ENCODE measurements at regions not wholly inside any gene's neighbourhood (a gene's known extent, or its start where the extent isn't known, plus 50 kb on each side); places are given as distances from the start of the nearest gene placed in this dataset.
A peak's percentile ranks its signal among the peaks of the same experiment; 100 is the strongest.

DNA sequence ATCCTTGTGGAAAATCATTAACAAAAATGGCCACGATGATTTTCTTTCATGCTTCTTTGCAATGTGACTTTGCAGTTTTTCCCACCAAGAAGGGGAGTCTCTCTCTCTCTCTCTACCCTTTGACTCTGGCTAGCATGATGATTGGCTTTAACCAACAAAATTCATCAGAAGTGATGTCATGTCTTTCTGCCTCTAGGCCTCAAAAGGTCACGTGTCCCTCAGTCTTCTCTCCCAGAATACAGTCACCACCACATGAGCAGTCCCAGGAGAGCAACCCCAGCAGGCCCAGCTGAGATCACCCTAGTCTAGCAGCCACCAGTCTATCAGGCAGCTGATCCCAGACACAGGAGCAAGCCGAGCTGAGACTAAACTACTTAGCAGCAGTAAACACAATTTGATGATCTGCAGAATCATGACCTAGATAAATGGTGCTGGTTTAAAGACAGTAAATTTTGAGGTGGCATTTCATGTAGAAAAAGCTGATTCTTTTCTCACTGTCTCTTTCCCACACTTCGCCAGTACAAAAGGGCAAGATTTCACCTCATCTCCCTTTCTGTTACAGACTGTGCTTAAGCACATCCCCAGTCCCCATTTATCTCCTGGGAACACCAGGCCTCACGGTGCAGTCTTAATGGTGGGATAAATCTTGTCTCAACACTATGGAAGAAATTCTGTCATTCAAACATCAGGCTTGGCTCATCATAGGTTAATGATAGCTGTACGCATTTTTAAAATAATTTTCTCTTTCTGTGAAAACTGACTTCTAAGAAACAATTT, 132.7 kb downstream of the SCG2 start:
- WGBS (ENCODE audit: insufficient coverage) = 86% methylated on average over 2 of the region's 6 CpGs
- H3K9me3 ChIP-seq (replicated peaks; ENCODE audit: control insufficient read depth, low read depth, low read length) = no peaks in the 10 kb centered on the region
- no peak overlapping the region for H3K27ac ChIP-seq (ENCODE audit: low read length)
- no peak overlapping the region for H3K4me3 ChIP-seq (ENCODE audit: low read length)
- H3K36me3 ChIP-seq (ENCODE audit: control insufficient read depth, insufficient read depth, low read length) = no peaks in the 10 kb centered on the region
- H3K4me1 ChIP-seq (ENCODE audit: control insufficient read depth, insufficient read depth, low read length) = no peaks in the 10 kb centered on the region
- peak; percentile 7 for DNase-seq
- no peaks in the 10 kb centered on the region for H3K27me3 ChIP-seq (ENCODE audit: control insufficient read depth, insufficient read depth, low read length)

DNA sequence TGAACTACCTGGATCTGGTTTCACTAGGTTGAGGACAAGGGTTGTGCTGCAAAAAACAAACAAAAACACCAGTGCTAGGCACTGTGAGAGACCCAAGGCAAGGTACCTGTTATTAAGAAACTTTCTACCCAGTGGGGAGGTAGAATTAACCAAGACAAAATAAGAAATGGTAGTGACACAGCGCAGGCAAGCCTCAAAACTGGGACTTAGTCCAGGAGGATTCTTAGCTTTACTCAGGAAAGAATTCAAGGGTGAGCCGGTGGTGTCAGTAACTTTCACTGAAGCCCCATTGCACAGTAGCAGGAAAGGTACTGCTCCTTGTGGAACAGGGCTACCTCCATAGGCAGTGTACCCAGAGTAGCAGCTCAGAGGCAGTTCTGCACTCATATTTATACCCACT, 131.6 kb downstream of the SCG2 start:
- no peak for DNase-seq
- H3K36me3 ChIP-seq (ENCODE audit: control insufficient read depth, insufficient read depth, low read length) = no peaks in the 10 kb centered on the region
- no peak overlapping the region for H3K4me3 ChIP-seq (ENCODE audit: low read length)
- WGBS (ENCODE audit: insufficient coverage) = no CpG with 5 or more reads among the region's 2 CpGs
- no peaks in the 10 kb centered on the region for H3K27me3 ChIP-seq (ENCODE audit: control insufficient read depth, insufficient read depth, low read length)
- no peaks in the 10 kb centered on the region for H3K4me1 ChIP-seq (ENCODE audit: control insufficient read depth, insufficient read depth, low read length)
- no peak overlapping the region for H3K27ac ChIP-seq (ENCODE audit: low read length)
- no peaks in the 10 kb centered on the region for H3K9me3 ChIP-seq (replicated peaks; ENCODE audit: control insufficient read depth, low read depth, low read length)

GRCh38 chr2:223472771-223473170, 129.4 kb downstream of the SCG2 start:
- no peak for DNase-seq
- no peaks in the 10 kb centered on the region for H3K36me3 ChIP-seq (ENCODE audit: control insufficient read depth, insufficient read depth, low read length)
- WGBS (ENCODE audit: insufficient coverage) = 100% methylated on average over 1 of the region's 4 CpGs
- H3K4me1 ChIP-seq (ENCODE audit: control insufficient read depth, insufficient read depth, low read length) = no peaks in the 10 kb centered on the region
- no peak overlapping the region for H3K4me3 ChIP-seq (ENCODE audit: low read length)
- H3K27ac ChIP-seq (ENCODE audit: low read length) = no peak overlapping the region
- no peaks in the 10 kb centered on the region for H3K27me3 ChIP-seq (ENCODE audit: control insufficient read depth, insufficient read depth, low read length)
- H3K9me3 ChIP-seq (replicated peaks; ENCODE audit: control insufficient read depth, low read depth, low read length) = no peaks in the 10 kb centered on the region

- Histone ChIP-seq H3K4me3 (ENCODE audit: low read length) (no peak overlapping the region), H3K27me3 (ENCODE audit: control insufficient read depth, insufficient read depth, low read length) (no peaks in the 10 kb centered on the region), H3K9me3 (replicated peaks; ENCODE audit: control insufficient read depth, low read depth, low read length) (no peaks in the 10 kb centered on the region), H3K4me1 (ENCODE audit: control insufficient read depth, insufficient read depth, low read length) (no peaks in the 10 kb centered on the region), H3K27ac (ENCODE audit: low read length) (no peak overlapping the region), H3K36me3 (ENCODE audit: control insufficient read depth, insufficient read depth, low read length) (no peaks in the 10 kb centered on the region)
- no peak for DNase-seq
- no CpG with 5 or more reads among the region's 2 CpGs for WGBS (ENCODE audit: insufficient coverage)
These were observed 127.3 kb downstream of the SCG2 start for GRCh38 chr2:223474893-223475292.

GRCh38 chr2:223475901-223476300, 126.3 kb downstream of the SCG2 start:
- H3K4me1 ChIP-seq (ENCODE audit: control insufficient read depth, insufficient read depth, low read length) = no peaks in the 10 kb centered on the region
- no CpG with 5 or more reads among the region's 2 CpGs for WGBS (ENCODE audit: insufficient coverage)
- no peaks in the 10 kb centered on the region for H3K36me3 ChIP-seq (ENCODE audit: control insufficient read depth, insufficient read depth, low read length)
- DNase-seq = no peak
- no peak overlapping the region for H3K27ac ChIP-seq (ENCODE audit: low read length)
- H3K27me3 ChIP-seq (ENCODE audit: control insufficient read depth, insufficient read depth, low read length) = no peaks in the 10 kb centered on the region
- no peak overlapping the region for H3K4me3 ChIP-seq (ENCODE audit: low read length)
- no peaks in the 10 kb centered on the region for H3K9me3 ChIP-seq (replicated peaks; ENCODE audit: control insufficient read depth, low read depth, low read length)

DNA sequence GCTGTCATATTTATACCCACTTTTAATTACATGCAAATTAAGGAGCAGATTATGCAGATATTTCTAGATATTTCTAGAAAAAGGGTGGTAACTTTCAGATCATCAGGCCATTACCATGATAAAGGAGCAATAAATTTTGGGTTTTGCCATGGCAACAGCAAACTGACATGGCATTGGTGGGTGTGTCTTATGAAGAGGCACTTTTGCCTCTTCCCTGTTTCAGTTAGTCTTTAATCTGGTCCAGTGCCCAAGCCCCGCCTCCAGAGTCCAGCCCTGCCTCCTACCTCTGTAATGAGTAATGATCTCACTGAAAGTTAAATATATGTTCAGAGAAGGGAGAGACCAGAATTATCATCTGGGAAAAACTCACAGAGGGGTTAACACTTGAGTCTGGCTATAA, 124.8 kb downstream of the SCG2 start:
- H3K9me3 ChIP-seq (replicated peaks; ENCODE audit: control insufficient read depth, low read depth, low read length) = no peaks in the 10 kb centered on the region
- no peak for DNase-seq
- no CpG with 5 or more reads among the region's 1 CpG for WGBS (ENCODE audit: insufficient coverage)
- no peak overlapping the region for H3K27ac ChIP-seq (ENCODE audit: low read length)
- no peaks in the 10 kb centered on the region for H3K36me3 ChIP-seq (ENCODE audit: control insufficient read depth, insufficient read depth, low read length)
- H3K27me3 ChIP-seq (ENCODE audit: control insufficient read depth, insufficient read depth, low read length) = no peaks in the 10 kb centered on the region
- H3K4me1 ChIP-seq (ENCODE audit: control insufficient read depth, insufficient read depth, low read length) = no peaks in the 10 kb centered on the region
- no peak overlapping the region for H3K4me3 ChIP-seq (ENCODE audit: low read length)

DNA sequence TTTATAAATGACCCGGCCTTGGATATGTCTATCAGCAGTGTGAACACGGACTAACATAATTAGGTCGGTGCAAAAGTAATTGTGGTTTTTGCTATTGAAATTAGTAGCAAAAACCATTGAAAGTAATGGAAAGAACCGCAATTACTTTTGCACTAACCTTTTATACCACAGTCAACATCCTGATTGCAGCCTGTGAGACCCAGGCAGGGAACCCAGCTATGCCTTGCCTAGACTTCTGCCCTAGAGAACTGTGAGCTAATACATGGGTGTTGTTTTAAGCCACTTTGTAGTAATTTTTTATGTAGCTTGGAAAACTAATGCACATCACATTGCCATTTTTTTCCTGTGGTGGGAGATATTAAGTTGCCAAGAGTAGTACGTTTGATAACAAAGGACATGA, 120.7 kb downstream of the SCG2 start:
- Histone ChIP-seq H3K4me1 (ENCODE audit: control insufficient read depth, insufficient read depth, low read length) (no peaks in the 10 kb centered on the region), H3K36me3 (ENCODE audit: control insufficient read depth, insufficient read depth, low read length) (no peaks in the 10 kb centered on the region), H3K27ac (ENCODE audit: low read length) (no peak overlapping the region), H3K9me3 (replicated peaks; ENCODE audit: control insufficient read depth, low read depth, low read length) (no peaks in the 10 kb centered on the region), H3K4me3 (ENCODE audit: low read length) (no peak overlapping the region), H3K27me3 (ENCODE audit: control insufficient read depth, insufficient read depth, low read length) (no peaks in the 10 kb centered on the region)
- WGBS (ENCODE audit: insufficient coverage) = no CpG with 5 or more reads among the region's 5 CpGs
- no peak for DNase-seq

GRCh38 chr2:223486751-223487150, 115.4 kb downstream of the SCG2 start:
- Histone ChIP-seq H3K27me3 (ENCODE audit: control insufficient read depth, insufficient read depth, low read length) (no peaks in the 10 kb centered on the region), H3K4me1 (ENCODE audit: control insufficient read depth, insufficient read depth, low read length) (no peaks in the 10 kb centered on the region), H3K36me3 (ENCODE audit: control insufficient read depth, insufficient read depth, low read length) (no peaks in the 10 kb centered on the region), H3K9me3 (replicated peaks; ENCODE audit: control insufficient read depth, low read depth, low read length) (no peaks in the 10 kb centered on the region), H3K27ac (ENCODE audit: low read length) (no peak overlapping the region), H3K4me3 (ENCODE audit: low read length) (no peak overlapping the region)
- no peak for DNase-seq

- Histone ChIP-seq H3K36me3 (ENCODE audit: control insufficient read depth, insufficient read depth, low read length) (no peaks in the 10 kb centered on the region), H3K27ac (ENCODE audit: low read length) (no peak overlapping the region), H3K9me3 (replicated peaks; ENCODE audit: control insufficient read depth, low read depth, low read length) (no peaks in the 10 kb centered on the region), H3K4me3 (ENCODE audit: low read length) (no peak overlapping the region), H3K27me3 (ENCODE audit: control insufficient read depth, insufficient read depth, low read length) (no peaks in the 10 kb centered on the region), H3K4me1 (ENCODE audit: control insufficient read depth, insufficient read depth, low read length) (no peaks in the 10 kb centered on the region)
- no peak for DNase-seq
- no CpG with 5 or more reads among the region's 2 CpGs for WGBS (ENCODE audit: insufficient coverage)
These were observed 114.8 kb downstream of the SCG2 start for GRCh38 chr2:223487214-223487846.

DNA sequence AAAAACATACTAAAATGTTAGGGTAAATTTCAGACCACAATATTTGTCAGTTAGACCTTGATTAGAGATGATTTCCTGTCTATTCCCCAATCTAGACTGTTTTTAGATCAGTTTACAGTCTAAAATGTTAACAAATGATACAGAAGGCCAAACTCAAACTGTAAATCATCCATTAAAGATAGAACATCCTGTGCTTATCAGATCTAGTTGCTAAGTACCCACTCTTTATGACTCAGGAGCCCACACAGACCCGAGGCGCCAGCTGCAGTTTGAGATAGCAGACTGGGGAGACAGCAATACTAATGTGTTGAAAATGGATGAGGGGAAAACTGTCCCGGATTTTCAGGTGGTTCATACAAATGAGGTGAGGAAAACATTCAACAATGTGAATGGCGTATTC, 113.3 kb downstream of the SCG2 start:
- Histone ChIP-seq H3K27me3 (ENCODE audit: control insufficient read depth, insufficient read depth, low read length) (no peaks in the 10 kb centered on the region), H3K27ac (ENCODE audit: low read length) (no peak overlapping the region), H3K9me3 (replicated peaks; ENCODE audit: control insufficient read depth, low read depth, low read length) (no peaks in the 10 kb centered on the region), H3K36me3 (ENCODE audit: control insufficient read depth, insufficient read depth, low read length) (no peaks in the 10 kb centered on the region), H3K4me1 (ENCODE audit: control insufficient read depth, insufficient read depth, low read length) (no peaks in the 10 kb centered on the region), H3K4me3 (ENCODE audit: low read length) (no peak overlapping the region)
- WGBS (ENCODE audit: insufficient coverage) = 72% methylated on average over 3 of the region's 4 CpGs
- no peak for DNase-seq
